ENCODE measurements at regions not wholly inside any gene's neighbourhood (a gene's known extent, or its start where the extent isn't known, plus 50 kb on each side); places are given as distances from the start of the nearest gene placed in this dataset.

DNA sequence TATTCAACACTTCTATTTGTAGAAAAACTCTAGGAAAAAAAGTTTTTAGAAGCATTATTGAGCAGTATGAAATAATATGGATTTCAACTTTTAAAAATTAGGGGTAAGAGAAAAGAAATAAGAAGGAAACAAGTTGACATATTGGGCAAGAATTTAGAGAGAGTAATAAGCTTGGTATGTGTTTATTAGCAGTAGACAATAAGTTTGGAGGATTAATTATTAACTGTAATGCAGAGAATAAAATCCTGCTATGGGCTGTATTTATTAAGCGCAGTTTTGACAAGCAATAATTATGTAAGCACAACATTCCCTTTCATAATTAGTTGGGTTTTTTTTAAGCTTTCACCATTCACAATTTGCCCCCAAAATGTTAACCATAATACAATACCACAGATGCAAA, 162.7 kb upstream of the SLC7A11 start:
- Mint-ChIP-seq H3K36me3 (ENCODE audit: low read depth) (no peaks in the 10 kb centered on the region), H3K4me3 (no peak overlapping the region), H3K27ac (no peak overlapping the region), H3K9me3 (no peaks in the 10 kb centered on the region), H3K4me1 (no peaks in the 10 kb centered on the region), H3K27me3 (no peaks in the 10 kb centered on the region)
- intact Hi-C loops (cut with micrococcal nuclease): no loop called here
- DNase-seq (no peak), ATAC-seq (ENCODE audit: low read depth) (no peak)
- ChIA-PET CTCF (no interaction called here), POLR2A (interaction anchor here (0.7 kb wide), 1 partner anchor 168 kb away, joined by 3 read pairs; no protein-coding TSS in a partner anchor)
- no peak for TF ChIP-seq CTCF (IDR thresholded peaks at IDR 0.05)

DNA sequence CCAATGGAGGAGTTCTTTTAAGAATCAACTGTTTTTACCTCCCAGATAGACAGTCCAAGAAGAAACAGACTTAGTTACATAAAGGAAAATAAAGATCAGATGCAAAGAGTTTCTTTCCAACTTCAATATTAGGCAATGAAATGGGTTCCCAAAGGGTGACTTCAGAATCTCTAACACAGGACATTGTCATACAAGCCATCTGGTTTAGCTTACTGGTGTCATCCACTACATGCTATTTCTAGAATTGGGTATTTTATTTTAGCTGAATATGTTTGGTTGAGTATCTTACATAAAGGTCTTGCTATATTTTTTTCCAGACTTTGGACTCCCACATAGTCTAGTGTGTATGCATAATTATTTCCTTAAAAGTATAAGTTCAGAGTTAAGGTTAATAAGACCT, 162.1 kb upstream of the SLC7A11 start:
- no peaks in the 10 kb centered on the region for H3K27me3 Mint-ChIP-seq
- no peak overlapping the region for H3K4me3 Mint-ChIP-seq
- TF ChIP-seq CTCF (IDR thresholded peaks at IDR 0.05): no peak
- no peak overlapping the region for H3K27ac Mint-ChIP-seq
- ChIA-PET POLR2A (interaction anchor here (0.7 kb wide), 1 partner anchor 167 kb away, joined by 3 read pairs; no protein-coding TSS in a partner anchor), CTCF (no interaction called here)
- no peaks in the 10 kb centered on the region for H3K4me1 Mint-ChIP-seq
- intact Hi-C loops (cut with micrococcal nuclease): no loop called here
- H3K9me3 Mint-ChIP-seq: no peaks in the 10 kb centered on the region
- no peak for ATAC-seq (ENCODE audit: low read depth)
- no peaks in the 10 kb centered on the region for H3K36me3 Mint-ChIP-seq (ENCODE audit: low read depth)
- DNase-seq: no peak

DNA sequence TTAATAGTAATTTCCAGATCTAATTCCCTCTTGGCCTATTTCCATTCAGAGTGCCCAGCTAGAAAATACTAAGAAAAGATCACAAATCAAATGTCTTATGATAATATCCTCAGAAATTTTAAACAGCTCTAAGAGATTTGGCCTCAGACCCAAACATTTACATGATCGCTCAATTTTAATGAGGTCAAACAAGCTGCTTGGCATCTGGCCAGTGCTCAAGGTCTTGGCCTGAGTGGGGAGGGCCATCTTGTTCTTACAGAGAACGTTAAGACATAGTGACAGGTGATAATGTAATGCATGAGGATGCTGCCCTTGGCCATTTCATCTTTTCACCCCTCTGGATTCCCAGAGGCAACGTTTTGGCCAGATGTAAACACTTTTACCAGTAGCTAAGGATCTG, 159.2 kb upstream of the SLC7A11 start:
- TF ChIP-seq CTCF (IDR thresholded peaks at IDR 0.05): no peak
- ChIA-PET POLR2A (no interaction called here), CTCF (no interaction called here)
- Mint-ChIP-seq H3K27ac (no peak overlapping the region), H3K36me3 (ENCODE audit: low read depth) (no peaks in the 10 kb centered on the region), H3K4me3 (no peak overlapping the region), H3K9me3 (no peaks in the 10 kb centered on the region), H3K27me3 (no peaks in the 10 kb centered on the region), H3K4me1 (no peaks in the 10 kb centered on the region)
- no peak for DNase-seq
- no peak for ATAC-seq (ENCODE audit: low read depth)
- intact Hi-C loops (cut with micrococcal nuclease): no loop called here

DNA sequence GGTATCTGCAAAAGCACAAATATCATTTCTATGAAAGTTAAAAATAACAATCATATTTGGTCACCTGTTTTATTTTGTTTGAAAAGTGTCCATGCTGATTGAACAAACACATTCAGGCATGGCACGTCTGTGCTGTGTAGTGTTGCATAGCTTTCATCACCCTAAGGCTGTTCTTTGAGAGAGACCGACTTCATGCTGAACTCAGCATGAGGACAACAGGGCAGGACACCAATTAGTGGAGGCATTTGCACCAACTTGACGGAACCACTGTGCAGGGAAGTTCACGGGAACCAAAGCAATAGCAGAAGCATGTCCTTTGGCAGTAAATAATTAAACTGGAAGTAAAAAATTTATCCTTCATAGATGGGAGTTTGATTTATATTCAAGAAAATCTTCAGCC, 158.4 kb upstream of the SLC7A11 start:
- ChIA-PET POLR2A (no interaction called here), CTCF (no interaction called here)
- H3K36me3 Mint-ChIP-seq (ENCODE audit: low read depth): no peaks in the 10 kb centered on the region
- intact Hi-C loops (cut with micrococcal nuclease): no loop called here
- DNase-seq (no peak), ATAC-seq (ENCODE audit: low read depth) (no peak)
- H3K27ac Mint-ChIP-seq: no peak overlapping the region
- TF ChIP-seq CTCF (IDR thresholded peaks at IDR 0.05): no peak
- H3K9me3 Mint-ChIP-seq: no peaks in the 10 kb centered on the region
- H3K4me3 Mint-ChIP-seq: no peak overlapping the region
- H3K27me3 Mint-ChIP-seq: peaks cover 2% of the 10 kb centered on the region
- no peaks in the 10 kb centered on the region for H3K4me1 Mint-ChIP-seq

DNA sequence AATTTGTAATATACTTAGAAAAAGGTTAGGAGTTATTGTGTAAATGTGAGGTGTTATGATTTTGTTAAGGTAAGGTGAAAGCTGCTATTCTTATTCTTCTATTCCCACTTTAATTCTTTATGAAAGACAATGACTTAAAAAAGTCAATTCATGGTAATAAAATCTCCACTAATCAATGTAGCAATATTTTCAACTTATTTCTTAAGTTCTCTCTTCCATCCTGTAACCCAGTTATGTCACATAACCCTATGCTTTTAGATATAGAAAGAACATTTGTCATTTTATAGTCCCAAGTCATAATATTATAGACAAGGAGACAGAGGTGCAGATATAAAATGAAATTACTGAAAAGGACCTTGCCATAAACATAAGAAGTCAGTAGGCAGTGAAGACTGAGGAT, 157.9 kb upstream of the SLC7A11 start:
- H3K27me3 Mint-ChIP-seq: peaks cover 4% of the 10 kb centered on the region
- no peak overlapping the region for H3K27ac Mint-ChIP-seq
- H3K4me3 Mint-ChIP-seq: no peak overlapping the region
- ATAC-seq (ENCODE audit: low read depth): no peak
- ChIA-PET POLR2A (no interaction called here), CTCF (no interaction called here)
- TF ChIP-seq CTCF (IDR thresholded peaks at IDR 0.05): no peak
- no peaks in the 10 kb centered on the region for H3K36me3 Mint-ChIP-seq (ENCODE audit: low read depth)
- no peaks in the 10 kb centered on the region for H3K4me1 Mint-ChIP-seq
- intact Hi-C loops (cut with micrococcal nuclease): no loop called here
- H3K9me3 Mint-ChIP-seq: no peaks in the 10 kb centered on the region
- no peak for DNase-seq

Measured in activated B cell treated with CpG ODN at 0.5 μM for 24 hours (primary cell).